Panc1 (cell line): ENCODE measurements at regions not wholly inside any gene's neighbourhood (a gene's known extent, or its start where the extent isn't known, plus 50 kb on each side); places are given as distances from the start of the nearest gene placed in this dataset.

Experiments
- POLR2AphosphoS5 ChIP-seq: IDR thresholded peaks from 2 replicates; pipeline ENCODE4 v1.6.1; 2012; ENCODE audit warnings: mild to moderate bottlenecking, low read depth, low read length, moderate library complexity
- SIN3A ChIP-seq: IDR thresholded peaks from 2 replicates; pipeline ENCODE4 v1.6.1; 2012; ENCODE audit warnings: low read depth, mild to moderate bottlenecking, low read length, moderate library complexity, borderline replicate concordance; ENCODE audit not compliant: insufficient read depth
- TCF7L2 ChIP-seq: IDR thresholded peaks from 2 replicates; pipeline ENCODE4 v1.6.1; 2011; ENCODE audit warnings: mild to moderate bottlenecking, low read depth, low read length, inconsistent platforms
- TF ChIP-seq, protein P1 (sequence below): fragments of 450-650 bp; IDR thresholded peaks from 2 replicates; pipeline ENCODE4 v1.5.1; 2017; ENCODE audit warnings: mild to moderate bottlenecking
- TF ChIP-seq, protein P2 (sequence below), 2 experiments: IDR thresholded peaks; 2 replicates each; pipeline ENCODE4 v1.6.1; 2011 to 2012; ENCODE audit warnings: low read depth in 2 of 2, control low read depth in 1 of 2, low read length in 1 of 2, mild to moderate bottlenecking in 1 of 2, moderate library complexity in 1 of 2; ENCODE audit not compliant: insufficient read depth in 1 of 2

DNA sequence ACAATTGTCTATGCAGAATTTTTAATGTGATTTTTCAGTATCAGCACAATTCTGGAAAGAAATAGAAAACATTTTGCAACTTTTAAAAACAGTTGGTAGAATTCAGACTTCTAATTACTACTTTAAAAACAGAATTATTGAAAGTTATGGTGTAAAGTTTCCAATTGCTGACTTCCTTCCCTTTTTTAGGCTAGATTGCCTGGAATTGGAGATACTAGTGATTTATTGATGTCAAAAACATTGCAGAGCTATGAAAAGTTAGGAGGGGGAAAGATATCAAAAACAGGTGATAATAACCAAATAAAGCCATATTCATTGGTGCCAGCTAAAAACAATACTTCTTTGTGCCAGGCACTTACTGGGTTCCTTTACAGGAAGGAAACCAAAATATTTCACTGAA, 485.5 kb downstream of the TMEM135 start:
- TF ChIP-seq, protein P1, sequence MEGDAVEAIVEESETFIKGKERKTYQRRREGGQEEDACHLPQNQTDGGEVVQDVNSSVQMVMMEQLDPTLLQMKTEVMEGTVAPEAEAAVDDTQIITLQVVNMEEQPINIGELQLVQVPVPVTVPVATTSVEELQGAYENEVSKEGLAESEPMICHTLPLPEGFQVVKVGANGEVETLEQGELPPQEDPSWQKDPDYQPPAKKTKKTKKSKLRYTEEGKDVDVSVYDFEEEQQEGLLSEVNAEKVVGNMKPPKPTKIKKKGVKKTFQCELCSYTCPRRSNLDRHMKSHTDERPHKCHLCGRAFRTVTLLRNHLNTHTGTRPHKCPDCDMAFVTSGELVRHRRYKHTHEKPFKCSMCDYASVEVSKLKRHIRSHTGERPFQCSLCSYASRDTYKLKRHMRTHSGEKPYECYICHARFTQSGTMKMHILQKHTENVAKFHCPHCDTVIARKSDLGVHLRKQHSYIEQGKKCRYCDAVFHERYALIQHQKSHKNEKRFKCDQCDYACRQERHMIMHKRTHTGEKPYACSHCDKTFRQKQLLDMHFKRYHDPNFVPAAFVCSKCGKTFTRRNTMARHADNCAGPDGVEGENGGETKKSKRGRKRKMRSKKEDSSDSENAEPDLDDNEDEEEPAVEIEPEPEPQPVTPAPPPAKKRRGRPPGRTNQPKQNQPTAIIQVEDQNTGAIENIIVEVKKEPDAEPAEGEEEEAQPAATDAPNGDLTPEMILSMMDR, result no peak
- TF ChIP-seq POLR2AphosphoS5 (no peak), TCF7L2 (no peak), SIN3A (no peak)
- TF ChIP-seq, protein P2, sequence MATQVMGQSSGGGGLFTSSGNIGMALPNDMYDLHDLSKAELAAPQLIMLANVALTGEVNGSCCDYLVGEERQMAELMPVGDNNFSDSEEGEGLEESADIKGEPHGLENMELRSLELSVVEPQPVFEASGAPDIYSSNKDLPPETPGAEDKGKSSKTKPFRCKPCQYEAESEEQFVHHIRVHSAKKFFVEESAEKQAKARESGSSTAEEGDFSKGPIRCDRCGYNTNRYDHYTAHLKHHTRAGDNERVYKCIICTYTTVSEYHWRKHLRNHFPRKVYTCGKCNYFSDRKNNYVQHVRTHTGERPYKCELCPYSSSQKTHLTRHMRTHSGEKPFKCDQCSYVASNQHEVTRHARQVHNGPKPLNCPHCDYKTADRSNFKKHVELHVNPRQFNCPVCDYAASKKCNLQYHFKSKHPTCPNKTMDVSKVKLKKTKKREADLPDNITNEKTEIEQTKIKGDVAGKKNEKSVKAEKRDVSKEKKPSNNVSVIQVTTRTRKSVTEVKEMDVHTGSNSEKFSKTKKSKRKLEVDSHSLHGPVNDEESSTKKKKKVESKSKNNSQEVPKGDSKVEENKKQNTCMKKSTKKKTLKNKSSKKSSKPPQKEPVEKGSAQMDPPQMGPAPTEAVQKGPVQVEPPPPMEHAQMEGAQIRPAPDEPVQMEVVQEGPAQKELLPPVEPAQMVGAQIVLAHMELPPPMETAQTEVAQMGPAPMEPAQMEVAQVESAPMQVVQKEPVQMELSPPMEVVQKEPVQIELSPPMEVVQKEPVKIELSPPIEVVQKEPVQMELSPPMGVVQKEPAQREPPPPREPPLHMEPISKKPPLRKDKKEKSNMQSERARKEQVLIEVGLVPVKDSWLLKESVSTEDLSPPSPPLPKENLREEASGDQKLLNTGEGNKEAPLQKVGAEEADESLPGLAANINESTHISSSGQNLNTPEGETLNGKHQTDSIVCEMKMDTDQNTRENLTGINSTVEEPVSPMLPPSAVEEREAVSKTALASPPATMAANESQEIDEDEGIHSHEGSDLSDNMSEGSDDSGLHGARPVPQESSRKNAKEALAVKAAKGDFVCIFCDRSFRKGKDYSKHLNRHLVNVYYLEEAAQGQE (IDR thresholded peaks at IDR 0.05; ENCODE audit: insufficient read depth in 1 of 2, low read depth in 2 of 2, low read length in 1 of 2), result no peak
